AG04450 (cell line): ENCODE measurements at regions not wholly inside any gene's neighbourhood (a gene's known extent, or its start where the extent isn't known, plus 50 kb on each side); places are given as distances from the start of the nearest gene placed in this dataset.

Source experiments
- CTCF ChIA-PET: fragments of 300-600, 350-600 bp; formaldehyde crosslinking; extraction: SDS; loops from one replicate; lab custom pipeline; 2022; ENCODE audit warnings: antibody characterized with exemption, inconsistent platforms; lab: Charles Lee
- POLR2A ChIA-PET: fragments of 350-600 bp; formaldehyde crosslinking; extraction: SDS; loops from one replicate; lab custom pipeline; 2021; ENCODE audit warnings: antibody characterized with exemption, inconsistent platforms; lab: Yijun Ruan, JAX
- DNase-seq: peaks from one replicate; pipeline ENCODE4 v3.0.0-alpha.2; 2011; ENCODE audit warnings: low read depth, low spot score
- H3K27ac ChIP-seq: one replicate; pipeline ENCODE4 v1.5.1; 2012; ENCODE audit warnings: low read depth, low read length, control low read depth
- H3K27me3 ChIP-seq: one replicate; pipeline ENCODE4 v1.6.0; 2012; ENCODE audit warnings: low read length; ENCODE audit not compliant: control insufficient read depth, insufficient read depth
- H3K4me3 ChIP-seq: 2 replicates; pipeline ENCODE4 v1.5.1; 2011; ENCODE audit warnings: mild to moderate bottlenecking, low read depth, low read length, control low read depth
- H3K9me3 ChIP-seq: 2 replicates; pipeline ENCODE4 v1.5.1; 2012; ENCODE audit warnings: low read length; ENCODE audit not compliant: control insufficient read depth, insufficient read depth
- CTCF ChIP-seq: IDR thresholded peaks from 2 replicates; pipeline ENCODE4 v1.5.1; 2011; ENCODE audit warnings: low read depth, low read length, control low read depth, inconsistent platforms

- DNase-seq, result no peak
- H3K27me3 ChIP-seq, result no peaks in the 10 kb centered on the region
- TF ChIP-seq CTCF, result no peak
- no peak overlapping the region for H3K4me3 ChIP-seq
- POLR2A ChIA-PET, result no interaction called here
- peaks cover 95% of the 10 kb centered on the region for H3K9me3 ChIP-seq
- CTCF ChIA-PET, result no interaction called here
- no peak overlapping the region for H3K27ac ChIP-seq
Observed at GRCh38 chr22:48530666-48531065, 1297.0 kb downstream of the BRD1 start.

- POLR2A ChIA-PET, result no interaction called here
Observed at GRCh38 chr22:48528221-48528915, 1299.3 kb downstream of the BRD1 start.

GRCh38 chr22:48523761-48524160, 1303.9 kb downstream of the BRD1 start:
- no peak for DNase-seq
- Histone ChIP-seq H3K4me3 (no peak overlapping the region), H3K27me3 (no peaks in the 10 kb centered on the region), H3K9me3 (peaks cover 95% of the 10 kb centered on the region), H3K27ac (no peak overlapping the region)
- CTCF ChIA-PET, result interaction anchor here (0.7 kb wide), 1 partner anchor 803 kb away, joined by 3 read pairs; no protein-coding TSS in a partner anchor
- POLR2A ChIA-PET, result no interaction called here
- TF ChIP-seq CTCF, result no peak

More at GRCh38 chr22:48528221-48528915, 1299.3 kb downstream of the BRD1 start:
- Histone ChIP-seq H3K9me3 (peaks cover 97% of the 10 kb centered on the region), H3K4me3 (no peak overlapping the region), H3K27ac (no peak overlapping the region), H3K27me3 (no peaks in the 10 kb centered on the region)
- DNase-seq, result no peak
- CTCF ChIA-PET, result no interaction called here
- TF ChIP-seq CTCF, result no peak

- H3K9me3 ChIP-seq, result peaks cover 95% of the 10 kb centered on the region
- H3K27ac ChIP-seq, result no peak overlapping the region
- DNase-seq, result no peak
- ChIA-PET POLR2A (no interaction called here), CTCF (no interaction called here)
- H3K4me3 ChIP-seq, result no peak overlapping the region
- no peaks in the 10 kb centered on the region for H3K27me3 ChIP-seq
- TF ChIP-seq CTCF, result no peak
Observed at GRCh38 chr22:48523091-48523490, 1304.6 kb downstream of the BRD1 start.

- Histone ChIP-seq H3K4me3 (no peak overlapping the region), H3K27me3 (no peaks in the 10 kb centered on the region), H3K27ac (no peak overlapping the region), H3K9me3 (peaks cover 95% of the 10 kb centered on the region)
- POLR2A ChIA-PET, result no interaction called here
- TF ChIP-seq CTCF, result no peak
- CTCF ChIA-PET, result no interaction called here
- DNase-seq, result no peak
Observed at GRCh38 chr22:48522271-48522670, 1305.4 kb downstream of the BRD1 start.
